ENCODE measurements at regions not wholly inside any gene's neighbourhood (a gene's known extent, or its start where the extent isn't known, plus 50 kb on each side); places are given as distances from the start of the nearest gene placed in this dataset.

DNA sequence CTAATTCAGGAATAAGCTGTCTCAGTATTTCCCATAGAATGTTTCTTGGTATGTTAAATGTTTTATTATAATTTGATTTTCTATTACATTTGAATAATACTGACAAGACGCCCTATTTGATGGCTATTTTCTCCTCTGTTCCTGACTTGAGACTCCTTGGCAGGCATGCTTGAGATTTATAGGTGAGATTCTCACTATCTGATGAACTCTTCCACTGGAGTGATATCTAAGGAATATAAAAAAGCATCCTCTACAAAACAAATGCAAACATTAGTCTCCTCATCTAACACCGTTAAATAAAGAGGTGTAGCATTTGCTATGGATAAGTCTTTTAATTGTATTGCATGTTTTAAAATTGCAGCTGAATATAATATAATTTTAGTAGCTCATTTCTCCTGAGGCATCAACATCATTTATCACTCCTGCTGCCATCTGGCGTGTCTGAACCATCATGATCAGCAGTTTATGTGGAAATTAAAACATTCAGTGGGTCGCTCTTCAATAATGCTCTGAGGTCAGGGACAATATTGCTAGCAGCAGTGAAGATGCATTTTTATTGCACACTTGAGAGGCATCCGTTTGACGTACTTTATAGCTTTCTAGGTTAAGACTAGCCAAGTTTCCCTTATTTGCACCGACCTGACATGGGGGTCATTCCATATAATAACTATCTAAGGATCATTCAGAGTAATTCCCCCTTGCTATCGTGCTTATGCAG, 210.4 kb upstream of the GALNTL6 start:
- WGBS (ENCODE audit: insufficient coverage), result 27% methylated on average over 3 of the region's 8 CpGs
- no peaks in the 10 kb centered on the region for H3K4me1 ChIP-seq (ENCODE audit: control insufficient read depth, insufficient read depth, low read length)
- H3K9me3 ChIP-seq (ENCODE audit: control insufficient read depth, insufficient read depth, low read length), result no peaks in the 10 kb centered on the region
- peak in 2 of 6 donors; percentile 38 to 95 for DNase-seq (ENCODE audit: low read depth in 4 of 6, low spot score in 6 of 6)
- H3K36me3 ChIP-seq (ENCODE audit: control insufficient read depth, insufficient read depth, low read length), result no peaks in the 10 kb centered on the region
- no peaks in the 10 kb centered on the region for H3K27me3 ChIP-seq (ENCODE audit: control insufficient read depth, insufficient read depth, low read length)
- H3K4me3 ChIP-seq (ENCODE audit: low read depth, low read length), result no peak overlapping the region
- H3K27ac ChIP-seq (ENCODE audit: low read depth, low read length), result no peak overlapping the region

DNA sequence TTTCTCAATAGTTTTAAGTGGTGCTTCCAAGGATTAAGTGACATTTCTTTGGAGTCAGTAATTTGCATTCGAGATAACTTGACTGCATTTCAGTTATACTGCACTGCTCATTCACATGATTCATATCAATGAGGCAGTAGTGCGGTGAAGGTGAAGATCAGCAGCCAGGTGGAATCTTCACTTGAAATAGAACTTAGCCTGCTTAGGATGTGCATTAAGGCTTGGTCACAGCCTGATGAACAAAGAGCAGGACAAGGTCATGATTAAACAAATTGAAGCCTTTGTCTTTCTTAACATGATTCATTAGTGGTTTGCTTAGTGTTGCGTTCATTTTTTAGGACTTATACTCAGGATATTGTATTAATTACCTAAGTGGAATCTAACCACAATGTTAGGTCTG, 212.1 kb upstream of the GALNTL6 start:
- Histone ChIP-seq H3K36me3 (ENCODE audit: control insufficient read depth, insufficient read depth, low read length) (no peaks in the 10 kb centered on the region), H3K4me1 (ENCODE audit: control insufficient read depth, insufficient read depth, low read length) (no peaks in the 10 kb centered on the region), H3K27ac (ENCODE audit: low read depth, low read length) (no peak overlapping the region), H3K4me3 (ENCODE audit: low read depth, low read length) (no peak overlapping the region), H3K9me3 (ENCODE audit: control insufficient read depth, insufficient read depth, low read length) (no peaks in the 10 kb centered on the region), H3K27me3 (ENCODE audit: control insufficient read depth, insufficient read depth, low read length) (no peaks in the 10 kb centered on the region)
- DNase-seq (ENCODE audit: low read depth in 4 of 6, low spot score in 6 of 6), result peak in 1 of 6 donors; percentile 18
- WGBS (ENCODE audit: insufficient coverage), result 100% methylated on average over 1 of the region's 3 CpGs

DNA sequence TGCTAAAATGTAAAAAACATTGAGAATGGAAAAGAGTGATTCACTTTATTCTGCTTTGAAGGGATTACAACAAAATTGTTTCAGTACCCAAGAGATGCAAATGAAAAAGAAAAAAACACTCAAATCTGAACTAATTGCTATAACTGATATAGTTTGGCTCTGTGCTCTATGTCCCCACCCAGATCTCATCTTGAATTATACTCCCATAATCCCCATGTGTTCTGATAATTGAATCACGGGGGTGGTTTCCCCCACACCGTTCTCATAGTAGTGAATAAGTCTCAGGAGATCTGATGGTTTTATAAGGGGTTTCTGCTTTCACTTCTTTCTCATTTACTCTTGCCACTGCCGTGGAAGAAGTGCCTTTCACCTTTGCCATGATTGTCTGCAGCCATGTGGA, 213.6 kb upstream of the GALNTL6 start:
- no peaks in the 10 kb centered on the region for H3K9me3 ChIP-seq (ENCODE audit: control insufficient read depth, insufficient read depth, low read length)
- no peaks in the 10 kb centered on the region for H3K27me3 ChIP-seq (ENCODE audit: control insufficient read depth, insufficient read depth, low read length)
- DNase-seq (ENCODE audit: low read depth in 4 of 6, low spot score in 6 of 6), result no peak
- H3K27ac ChIP-seq (ENCODE audit: low read depth, low read length), result no peak overlapping the region
- no peaks in the 10 kb centered on the region for H3K36me3 ChIP-seq (ENCODE audit: control insufficient read depth, insufficient read depth, low read length)
- no CpG with 5 or more reads among the region's 3 CpGs for WGBS (ENCODE audit: insufficient coverage)
- no peak overlapping the region for H3K4me3 ChIP-seq (ENCODE audit: low read depth, low read length)
- no peaks in the 10 kb centered on the region for H3K4me1 ChIP-seq (ENCODE audit: control insufficient read depth, insufficient read depth, low read length)

DNA sequence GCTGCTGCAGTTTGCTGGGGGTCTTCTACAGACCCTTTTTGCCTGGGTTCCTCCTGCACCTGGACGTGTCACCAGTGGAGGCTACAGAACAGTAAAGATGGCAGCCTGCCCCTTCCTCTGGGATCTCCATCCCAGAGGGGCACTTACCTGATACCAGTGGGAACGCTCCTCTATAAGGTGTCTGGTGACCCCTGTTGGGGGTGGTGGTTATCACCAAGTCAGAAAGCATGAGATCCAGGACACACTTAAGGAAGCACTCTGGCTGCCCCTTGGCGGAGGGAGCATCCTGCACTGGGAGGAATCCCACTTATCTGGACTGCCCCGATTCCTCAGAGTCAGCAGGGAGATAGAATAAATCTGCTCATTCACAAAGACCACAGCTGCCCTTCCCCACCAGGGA, 218.9 kb upstream of the GALNTL6 start:
- DNase-seq (ENCODE audit: low read depth in 4 of 6, low spot score in 6 of 6), result no peak
- Histone ChIP-seq H3K4me3 (ENCODE audit: low read depth, low read length) (no peak overlapping the region), H3K4me1 (ENCODE audit: control insufficient read depth, insufficient read depth, low read length) (no peaks in the 10 kb centered on the region), H3K9me3 (ENCODE audit: control insufficient read depth, insufficient read depth, low read length) (no peaks in the 10 kb centered on the region), H3K36me3 (ENCODE audit: control insufficient read depth, insufficient read depth, low read length) (no peaks in the 10 kb centered on the region), H3K27ac (ENCODE audit: low read depth, low read length) (no peak overlapping the region), H3K27me3 (ENCODE audit: control insufficient read depth, insufficient read depth, low read length) (no peaks in the 10 kb centered on the region)
- 100% methylated on average over 4 of the region's 4 CpGs for WGBS (ENCODE audit: insufficient coverage)

DNA sequence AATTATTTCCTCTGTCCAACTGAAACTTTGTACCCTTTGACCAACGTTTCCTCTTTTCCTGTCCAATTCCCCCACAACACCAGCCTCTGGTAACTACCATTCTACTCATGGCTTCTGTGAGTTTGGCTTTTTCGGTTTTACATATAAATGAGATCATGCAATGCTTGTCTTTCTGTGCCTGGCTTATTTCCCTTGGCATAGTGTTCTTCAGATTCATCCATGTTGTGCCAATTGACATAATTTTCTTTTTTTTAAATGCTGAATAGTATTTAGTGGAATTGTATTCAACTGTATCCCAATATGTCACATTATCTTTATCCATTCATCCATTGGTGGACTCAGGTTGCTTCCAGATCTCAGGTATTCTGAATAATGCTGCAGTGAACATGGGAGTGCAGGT, 222.5 kb upstream of the GALNTL6 start:
- H3K36me3 ChIP-seq (ENCODE audit: control insufficient read depth, insufficient read depth, low read length), result no peaks in the 10 kb centered on the region
- no peaks in the 10 kb centered on the region for H3K4me1 ChIP-seq (ENCODE audit: control insufficient read depth, insufficient read depth, low read length)
- no peak overlapping the region for H3K27ac ChIP-seq (ENCODE audit: low read depth, low read length)
- peak in 1 of 6 donors; percentile 59 for DNase-seq (ENCODE audit: low read depth in 4 of 6, low spot score in 6 of 6)
- no peak overlapping the region for H3K4me3 ChIP-seq (ENCODE audit: low read depth, low read length)
- H3K27me3 ChIP-seq (ENCODE audit: control insufficient read depth, insufficient read depth, low read length), result no peaks in the 10 kb centered on the region
- WGBS (ENCODE audit: insufficient coverage), result 70% methylated on average over 2 of the region's 2 CpGs
- H3K9me3 ChIP-seq (ENCODE audit: control insufficient read depth, insufficient read depth, low read length), result no peaks in the 10 kb centered on the region

DNA sequence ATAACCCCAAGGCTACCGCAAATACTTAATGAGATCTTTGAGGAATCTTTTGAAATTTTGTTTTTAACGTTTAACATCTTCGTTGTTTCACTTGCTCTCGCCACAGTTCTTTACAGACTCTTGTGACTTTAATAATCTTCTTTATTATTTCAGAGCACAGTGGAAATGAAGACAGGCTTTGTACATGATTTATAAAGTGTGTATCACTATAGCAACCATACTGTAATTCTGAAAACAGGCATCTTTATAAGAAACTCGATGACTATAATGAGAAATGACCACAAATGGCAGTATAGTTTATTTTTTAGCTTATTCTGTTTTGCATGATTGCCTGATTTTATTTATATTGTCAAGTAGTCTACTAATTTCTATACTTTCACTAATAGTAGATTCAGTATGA, 224.4 kb upstream of the GALNTL6 start:
- H3K4me1 ChIP-seq (ENCODE audit: control insufficient read depth, insufficient read depth, low read length), result no peaks in the 10 kb centered on the region
- H3K4me3 ChIP-seq (ENCODE audit: low read depth, low read length), result no peak overlapping the region
- H3K9me3 ChIP-seq (ENCODE audit: control insufficient read depth, insufficient read depth, low read length), result no peaks in the 10 kb centered on the region
- no peaks in the 10 kb centered on the region for H3K36me3 ChIP-seq (ENCODE audit: control insufficient read depth, insufficient read depth, low read length)
- peak in 1 of 6 donors; percentile 56 for DNase-seq (ENCODE audit: low read depth in 4 of 6, low spot score in 6 of 6)
- no peaks in the 10 kb centered on the region for H3K27me3 ChIP-seq (ENCODE audit: control insufficient read depth, insufficient read depth, low read length)
- WGBS (ENCODE audit: insufficient coverage), result no CpG with 5 or more reads among the region's 5 CpGs
- H3K27ac ChIP-seq (ENCODE audit: low read depth, low read length), result no peak overlapping the region

DNA sequence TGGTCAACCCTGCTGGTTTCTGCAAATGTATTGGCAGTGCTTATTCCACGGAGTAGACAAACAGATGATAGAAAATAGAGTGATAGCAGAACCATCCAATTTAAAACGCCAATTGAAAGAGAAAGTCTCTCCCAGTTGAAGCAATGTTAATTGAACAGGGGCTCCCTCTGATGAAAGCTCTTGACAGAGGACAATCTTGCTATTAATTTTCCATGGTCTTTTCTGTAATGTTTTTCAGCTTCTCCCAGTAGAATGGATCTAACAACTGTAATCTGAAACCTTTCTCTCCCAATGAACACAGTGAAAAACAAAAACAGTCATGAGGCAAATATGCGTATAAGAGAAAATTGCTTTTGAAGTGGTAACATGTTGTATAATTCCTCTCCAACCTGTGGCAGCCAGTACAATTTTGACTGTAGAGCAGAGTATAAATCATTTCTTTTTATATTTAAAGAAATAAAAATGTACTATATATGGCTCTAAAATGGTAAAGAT, 225.1 kb upstream of the GALNTL6 start:
- Histone ChIP-seq H3K4me3 (ENCODE audit: low read depth, low read length) (no peak overlapping the region), H3K27ac (ENCODE audit: low read depth, low read length) (no peak overlapping the region), H3K36me3 (ENCODE audit: control insufficient read depth, insufficient read depth, low read length) (no peaks in the 10 kb centered on the region), H3K9me3 (ENCODE audit: control insufficient read depth, insufficient read depth, low read length) (no peaks in the 10 kb centered on the region), H3K4me1 (ENCODE audit: control insufficient read depth, insufficient read depth, low read length) (no peaks in the 10 kb centered on the region), H3K27me3 (ENCODE audit: control insufficient read depth, insufficient read depth, low read length) (no peaks in the 10 kb centered on the region)
- DNase-seq (ENCODE audit: low read depth in 4 of 6, low spot score in 6 of 6), result peak in 2 of 6 donors; percentile 4 to 64
- 86% methylated on average over 1 of the region's 3 CpGs for WGBS (ENCODE audit: insufficient coverage)

DNA sequence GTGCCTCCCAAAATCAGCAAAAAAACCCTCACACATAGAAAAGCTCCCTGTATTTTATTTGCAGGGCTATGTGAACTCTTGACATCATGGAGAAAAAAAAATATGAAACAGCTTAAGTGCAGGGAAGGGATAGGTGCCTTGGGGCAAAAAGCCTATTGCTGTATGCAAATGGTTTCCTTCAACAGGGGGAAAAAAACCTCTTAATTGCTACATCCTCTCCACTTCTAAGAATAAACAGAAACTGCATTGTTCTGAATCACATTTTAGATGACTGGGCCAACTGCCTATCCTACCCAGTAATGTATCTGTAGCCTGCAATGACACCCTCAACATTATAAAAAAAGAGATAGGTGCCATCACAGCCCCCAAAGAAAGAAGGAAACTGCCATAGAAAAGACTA, 229.4 kb upstream of the GALNTL6 start:
- Histone ChIP-seq H3K4me1 (ENCODE audit: control insufficient read depth, insufficient read depth, low read length) (no peaks in the 10 kb centered on the region), H3K4me3 (ENCODE audit: low read depth, low read length) (no peak overlapping the region)
- no peak for DNase-seq (ENCODE audit: low read depth in 4 of 6, low spot score in 6 of 6)

DNA sequence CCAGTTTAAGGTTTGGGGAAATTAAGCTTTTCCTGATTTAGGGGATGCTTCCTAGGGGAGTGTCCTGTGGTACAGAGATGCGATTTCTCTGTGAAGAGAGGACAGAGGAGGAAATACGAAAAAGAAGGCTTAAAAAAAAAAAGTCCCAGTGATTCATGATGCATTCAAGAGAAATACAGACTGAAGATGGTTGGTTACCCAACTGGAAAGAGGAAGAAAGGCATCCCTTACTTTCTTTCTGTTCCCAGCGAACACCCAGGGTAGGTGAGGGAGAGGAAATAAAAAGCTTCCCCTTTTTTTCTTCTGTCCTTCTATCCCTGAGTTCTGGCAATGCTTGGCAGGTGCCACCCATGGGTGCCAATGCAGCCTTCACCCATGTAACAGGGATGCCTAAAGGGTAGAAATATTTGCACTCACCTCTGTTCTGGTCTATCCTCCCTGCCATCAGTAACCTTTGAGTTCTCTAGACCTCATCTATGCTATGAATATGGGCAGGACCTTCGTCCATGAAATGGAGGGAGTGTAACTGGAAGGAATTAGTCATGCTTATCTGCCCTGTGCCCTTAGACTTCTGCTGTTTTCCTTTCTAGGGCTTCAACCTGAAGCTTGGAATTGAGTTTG, 230.1 kb upstream of the GALNTL6 start:
- H3K27ac ChIP-seq (ENCODE audit: low read depth, low read length), result no peak overlapping the region
- WGBS (ENCODE audit: insufficient coverage), result 57% methylated on average over 3 of the region's 4 CpGs

More for the DNA sequence above, 229.4 kb upstream of the GALNTL6 start:
- no peaks in the 10 kb centered on the region for H3K27me3 ChIP-seq (ENCODE audit: control insufficient read depth, insufficient read depth, low read length)
- H3K9me3 ChIP-seq (ENCODE audit: control insufficient read depth, insufficient read depth, low read length), result no peaks in the 10 kb centered on the region
- H3K27ac ChIP-seq (ENCODE audit: low read depth, low read length), result no peak overlapping the region
- no peaks in the 10 kb centered on the region for H3K36me3 ChIP-seq (ENCODE audit: control insufficient read depth, insufficient read depth, low read length)

DNA sequence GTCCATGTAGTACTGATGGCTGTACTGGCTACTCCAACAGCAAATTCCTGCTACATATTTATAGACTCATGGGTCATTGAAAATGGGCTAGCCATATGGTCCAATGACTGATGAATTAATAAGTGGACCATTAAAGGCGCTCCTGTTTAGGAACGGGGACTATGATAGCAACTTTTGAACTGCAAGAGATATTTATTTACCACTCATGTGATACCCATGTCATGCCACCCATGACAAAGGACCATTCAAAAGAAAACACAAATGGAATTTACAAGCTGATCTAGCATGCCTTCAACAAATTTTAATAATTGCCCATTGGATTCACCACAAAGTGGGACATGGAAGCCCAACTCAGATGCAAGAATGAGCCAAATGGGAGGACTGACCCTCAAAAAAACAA, 240.0 kb upstream of the GALNTL6 start:
- H3K9me3 ChIP-seq (ENCODE audit: control insufficient read depth, insufficient read depth, low read length), result no peaks in the 10 kb centered on the region
- H3K36me3 ChIP-seq (ENCODE audit: control insufficient read depth, insufficient read depth, low read length), result no peaks in the 10 kb centered on the region
- H3K27me3 ChIP-seq (ENCODE audit: control insufficient read depth, insufficient read depth, low read length), result no peaks in the 10 kb centered on the region
- DNase-seq (ENCODE audit: low read depth in 4 of 6, low spot score in 6 of 6), result no peak
- H3K4me1 ChIP-seq (ENCODE audit: control insufficient read depth, insufficient read depth, low read length), result no peaks in the 10 kb centered on the region
- WGBS (ENCODE audit: insufficient coverage), result no CpG with 5 or more reads among the region's 2 CpGs
- H3K4me3 ChIP-seq (ENCODE audit: low read depth, low read length), result no peak overlapping the region
- H3K27ac ChIP-seq (ENCODE audit: low read depth, low read length), result no peak overlapping the region

More for the DNA sequence above, 230.1 kb upstream of the GALNTL6 start:
- no peaks in the 10 kb centered on the region for H3K36me3 ChIP-seq (ENCODE audit: control insufficient read depth, insufficient read depth, low read length)
- no peaks in the 10 kb centered on the region for H3K27me3 ChIP-seq (ENCODE audit: control insufficient read depth, insufficient read depth, low read length)
- DNase-seq (ENCODE audit: low read depth in 4 of 6, low spot score in 6 of 6), result no peak
- no peaks in the 10 kb centered on the region for H3K9me3 ChIP-seq (ENCODE audit: control insufficient read depth, insufficient read depth, low read length)
- no peaks in the 10 kb centered on the region for H3K4me1 ChIP-seq (ENCODE audit: control insufficient read depth, insufficient read depth, low read length)
- no peak overlapping the region for H3K4me3 ChIP-seq (ENCODE audit: low read depth, low read length)

Data from spinal cord (tissue), 9 donors.